Body of pancreas (tissue), 4 donors: ENCODE measurements at regions not wholly inside any gene's neighbourhood (a gene's known extent, or its start where the extent isn't known, plus 50 kb on each side); places are given as distances from the start of the nearest gene placed in this dataset. TPM values are rescaled to one million over a fixed set of nuclear protein-coding genes. Genes with fewer than 3 reads are reported as not detected.
"Not testable (repeated sequence)": the region's sequence is repeated elsewhere in the genome, so short reads cannot be mapped to it uniquely, and the experiment has no call there.

ENCODE experiments used
- ATAC-seq: fragments of 150-250 bp; one replicate; pipeline ENCODE4 v1.9.1; 2016
- DNase-seq, 4 donors: peaks; one replicate each; pipeline ENCODE4 v3.0.0-alpha.2; 2019
- H3K27ac ChIP-seq, 4 donors: fragments of 200-600 bp; sonication (generic); 1 replicate in 3 of 4; 2 replicates in 1 of 4; pipeline versions ENCODE4 v1.5.1 to v1.6.1; 2016 to 2019; ENCODE audit warnings: mild to moderate bottlenecking in 1 of 4, mixed read lengths in 1 of 4, moderate library complexity in 1 of 4
- H3K27me3 ChIP-seq, 2 donors: fragments of 200-600 bp; sonication (generic); one replicate each; pipeline ENCODE4 v1.6.0; 2016; ENCODE audit warnings: mild to moderate bottlenecking in 1 of 2
- H3K36me3 ChIP-seq, 2 donors: fragments of 200-600 bp; sonication (generic); replicated peaks in 1 of 2; 2 replicates each; pipeline ENCODE4 v1.5.1; 2016; ENCODE audit warnings: low read depth in 2 of 2; ENCODE audit not compliant: insufficient read depth in 1 of 2
- H3K4me1 ChIP-seq: fragments of 200-600 bp; sonication (generic); one replicate; pipeline ENCODE4 v1.6.0; 2016
- H3K4me3 ChIP-seq, 2 donors: fragments of 200-600 bp; sonication (generic); 1 replicate in 1 of 2; 2 replicates in 1 of 2; pipeline ENCODE4 v1.5.1; 2016 to 2019
- H3K9me3 ChIP-seq, 3 donors: fragments of 200-600 bp; sonication (generic); 1 replicate in 2 of 3; 2 replicates in 1 of 3; pipeline ENCODE4 v1.5.1; 2016
- CTCF ChIP-seq, 7 experiments: fragments of 450-650 bp in 4 of 7; fragments of 200-600 bp in 3 of 7; sonication (generic) in 3 of 7; IDR thresholded peaks; one replicate each; pipeline ENCODE4 v1.5.1; 2016 to 2019; ENCODE audit warnings: antibody characterized with exemption in 7 of 7
- POLR2A ChIP-seq, 3 donors: fragments of 450-650 bp; IDR thresholded peaks; one replicate each; pipeline ENCODE4 v1.6.1; 2016; ENCODE audit warnings: antibody characterized with exemption in 3 of 3, mild to moderate bottlenecking in 2 of 3
- WGBS, 2 donors: methylation state at CpG; one replicate each; pipeline ENCODE4 v1.1.5; 2017; 5-methylcytosine and 5-hydroxymethylcytosine counted together
- intact Hi-C: fragments of 100-400 bp; cut with DNase I; formaldehyde crosslinking; loops from one replicate; pipeline ENCODE4 v1.15.1; 2023
- small RNA-seq: library from RNA; depleted of rRNA; stranded (forward); fragments of <200 nt; gene quantifications from one replicate; pipeline ENCODE3, GENCODE V24; 2016

GRCh38 chr15:19943515-19943914, 598.1 kb downstream of the GOLGA6L6 start:
- intact Hi-C loops = no loop called here
- TF ChIP-seq CTCF (IDR thresholded peaks at IDR 0.05) (no peak), POLR2A (IDR thresholded peaks at IDR 0.05) (no peak)
- Histone ChIP-seq H3K27me3 (peaks cover 0 to 3% of the 10 kb centered on the region in 2 donors), H3K27ac (no peak overlapping the region), H3K9me3 (no peaks in the 10 kb centered on the region), H3K36me3 (no peaks in the 10 kb centered on the region), H3K4me1 (no peaks in the 10 kb centered on the region), H3K4me3 (no peak overlapping the region)
- DNase-seq (no peak), ATAC-seq (no peak)
- 21 to 33% methylated on average over 29 to 43 of the region's 51 CpGs for WGBS, 2 donors

GRCh38 chr15:19903281-19903680, 638.3 kb downstream of the GOLGA6L6 start:
- DNase-seq, H3K27me3 ChIP-seq, ATAC-seq, H3K4me3 ChIP-seq, intact Hi-C loops, H3K36me3 ChIP-seq, H3K4me1 ChIP-seq, H3K27ac ChIP-seq, H3K9me3 ChIP-seq: not testable (repeated sequence)
- WGBS, 2 donors = 32 to 39% methylated on average over 1 of the region's 1 CpG

GRCh38 chr15:19902388-19902787, 639.2 kb downstream of the GOLGA6L6 start:
- 39 to 45% methylated on average over 1 of the region's 1 CpG for WGBS, 2 donors
- H3K27me3 ChIP-seq, intact Hi-C loops, H3K9me3 ChIP-seq, ATAC-seq, H3K36me3 ChIP-seq, H3K4me1 ChIP-seq, DNase-seq, H3K4me3 ChIP-seq, H3K27ac ChIP-seq: not testable (repeated sequence)

GRCh38 chr15:19901414-19901813, 640.2 kb downstream of the GOLGA6L6 start:
- intact Hi-C loops, H3K36me3 ChIP-seq, DNase-seq, H3K4me3 ChIP-seq, H3K27me3 ChIP-seq, H3K27ac ChIP-seq, H3K4me1 ChIP-seq, ATAC-seq, H3K9me3 ChIP-seq: not testable (repeated sequence)
- 56 to 64% methylated on average over 4 of the region's 4 CpGs for WGBS, 2 donors

GRCh38 chr15:19899021-19899824, 642.4 kb downstream of the GOLGA6L6 start:
- ATAC-seq = no peak
- Histone ChIP-seq H3K4me1 (no peaks in the 10 kb centered on the region), H3K9me3 (no peaks in the 10 kb centered on the region), H3K27ac (no peak overlapping the region), H3K27me3 (no peaks in the 10 kb centered on the region), H3K36me3 (no peaks in the 10 kb centered on the region), H3K4me3 (no peak overlapping the region)
- intact Hi-C loops = no loop called here
- DNase-seq = no peak
- TF ChIP-seq CTCF (IDR thresholded peaks at IDR 0.05) = no peak
- no peak for TF ChIP-seq POLR2A (IDR thresholded peaks at IDR 0.05)
- 47 to 55% methylated on average over 12 to 51 of the region's 53 CpGs for WGBS, 2 donors

- H3K27ac ChIP-seq, intact Hi-C loops: not testable (repeated sequence)
- 27 to 48% methylated on average over 1 of the region's 1 CpG for WGBS, 2 donors
These were observed 652.8 kb downstream of the GOLGA6L6 start for GRCh38 chr15:19888811-19889210.

GRCh38 chr15:19844061-19844460, 697.5 kb downstream of the GOLGA6L6 start:
- H3K4me3 ChIP-seq, H3K36me3 ChIP-seq, DNase-seq, H3K27me3 ChIP-seq, H3K27ac ChIP-seq, intact Hi-C loops, ATAC-seq, H3K4me1 ChIP-seq, H3K9me3 ChIP-seq: not testable (repeated sequence)
- 42 to 51% methylated on average over 4 of the region's 4 CpGs for WGBS, 2 donors

More at GRCh38 chr15:19888811-19889210, 652.8 kb downstream of the GOLGA6L6 start:
- not testable (repeated sequence) for ATAC-seq, H3K4me1 ChIP-seq, H3K27me3 ChIP-seq, H3K9me3 ChIP-seq, DNase-seq, H3K36me3 ChIP-seq, H3K4me3 ChIP-seq

Small RNA genes lying in the stretch of these regions (small RNA-seq; reads per million reads assigned to genes)
- gene AC138701.2 (not detected), gene IGHD1OR15-1A (not detected), gene IGHD2OR15-2A (not detected), gene IGHD3OR15-3A (not detected), gene IGHD4OR15-4A (not detected), gene IGHD5OR15-5A (not detected), gene RN7SL584P (not detected), gene RNU6-978P (not detected)
